ENCODE measurements at regions not wholly inside any gene's neighbourhood (a gene's known extent, or its start where the extent isn't known, plus 50 kb on each side); places are given as distances from the start of the nearest gene placed in this dataset.

GRCh38 chr2:36178384-36178783, 177.2 kb upstream of the CRIM1 start:
- no peak overlapping the region for H3K4me3 ChIP-seq (replicated peaks; ENCODE audit: low read depth, low read length)
- DNase-seq (ENCODE audit: low read depth): no peak
- TF ChIP-seq, protein P1, sequence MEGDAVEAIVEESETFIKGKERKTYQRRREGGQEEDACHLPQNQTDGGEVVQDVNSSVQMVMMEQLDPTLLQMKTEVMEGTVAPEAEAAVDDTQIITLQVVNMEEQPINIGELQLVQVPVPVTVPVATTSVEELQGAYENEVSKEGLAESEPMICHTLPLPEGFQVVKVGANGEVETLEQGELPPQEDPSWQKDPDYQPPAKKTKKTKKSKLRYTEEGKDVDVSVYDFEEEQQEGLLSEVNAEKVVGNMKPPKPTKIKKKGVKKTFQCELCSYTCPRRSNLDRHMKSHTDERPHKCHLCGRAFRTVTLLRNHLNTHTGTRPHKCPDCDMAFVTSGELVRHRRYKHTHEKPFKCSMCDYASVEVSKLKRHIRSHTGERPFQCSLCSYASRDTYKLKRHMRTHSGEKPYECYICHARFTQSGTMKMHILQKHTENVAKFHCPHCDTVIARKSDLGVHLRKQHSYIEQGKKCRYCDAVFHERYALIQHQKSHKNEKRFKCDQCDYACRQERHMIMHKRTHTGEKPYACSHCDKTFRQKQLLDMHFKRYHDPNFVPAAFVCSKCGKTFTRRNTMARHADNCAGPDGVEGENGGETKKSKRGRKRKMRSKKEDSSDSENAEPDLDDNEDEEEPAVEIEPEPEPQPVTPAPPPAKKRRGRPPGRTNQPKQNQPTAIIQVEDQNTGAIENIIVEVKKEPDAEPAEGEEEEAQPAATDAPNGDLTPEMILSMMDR (IDR thresholded peaks at IDR 0.05; ENCODE audit: low read length, missing control alignments): no peak

DNA sequence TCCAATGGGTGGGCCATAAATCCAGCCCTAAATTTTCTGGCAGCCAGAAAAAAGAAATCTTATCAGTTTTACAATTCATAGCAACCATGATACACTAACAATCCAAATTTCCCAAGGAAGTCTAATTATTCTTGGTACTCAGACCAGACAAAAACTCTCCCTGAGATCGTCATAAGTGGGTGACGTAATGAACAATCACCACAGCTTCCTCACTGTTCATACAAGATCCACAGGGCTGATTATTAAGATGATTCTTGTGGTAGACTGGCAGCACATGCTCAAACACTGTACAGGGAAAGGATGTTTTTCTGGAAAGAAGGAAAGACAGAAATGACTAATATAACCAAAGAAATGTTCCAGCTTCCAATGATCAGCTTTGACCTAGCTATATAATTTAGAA, 178.3 kb upstream of the CRIM1 start:
- no peak for DNase-seq (ENCODE audit: low read depth)
- H3K4me3 ChIP-seq (replicated peaks; ENCODE audit: low read depth, low read length): no peak overlapping the region
- TF ChIP-seq, protein P1 (IDR thresholded peaks at IDR 0.05; ENCODE audit: low read length, missing control alignments): no peak

DNA sequence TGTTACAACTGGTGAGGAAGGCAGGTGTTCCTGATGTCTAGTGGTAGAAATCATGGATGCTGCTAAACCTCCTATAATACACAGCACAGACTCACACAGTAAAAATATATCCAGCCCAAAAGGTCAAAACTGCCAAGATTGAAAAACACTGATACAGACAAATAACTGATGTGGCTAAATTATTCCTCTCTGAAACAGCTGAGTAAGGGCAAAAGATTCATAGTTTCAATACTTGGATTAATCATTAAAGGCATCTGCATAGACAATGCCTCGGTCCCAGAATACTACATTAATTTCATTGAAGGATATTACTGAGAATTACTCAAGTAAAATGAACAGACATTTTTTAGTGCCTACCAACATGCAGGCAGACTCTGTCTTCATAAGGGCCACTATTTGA, 180.7 kb upstream of the CRIM1 start:
- TF ChIP-seq, protein P1 (IDR thresholded peaks at IDR 0.05; ENCODE audit: low read length, missing control alignments): no peak
- DNase-seq (ENCODE audit: low read depth): no peak
- no peak overlapping the region for H3K4me3 ChIP-seq (replicated peaks; ENCODE audit: low read depth, low read length)

- TF ChIP-seq, protein P1 (IDR thresholded peaks at IDR 0.05; ENCODE audit: low read length, missing control alignments): no peak
- DNase-seq (ENCODE audit: low read depth): no peak
- H3K4me3 ChIP-seq (replicated peaks; ENCODE audit: low read depth, low read length): no peak overlapping the region
Observed at GRCh38 chr2:36173760-36174404, 181.7 kb upstream of the CRIM1 start.

DNA sequence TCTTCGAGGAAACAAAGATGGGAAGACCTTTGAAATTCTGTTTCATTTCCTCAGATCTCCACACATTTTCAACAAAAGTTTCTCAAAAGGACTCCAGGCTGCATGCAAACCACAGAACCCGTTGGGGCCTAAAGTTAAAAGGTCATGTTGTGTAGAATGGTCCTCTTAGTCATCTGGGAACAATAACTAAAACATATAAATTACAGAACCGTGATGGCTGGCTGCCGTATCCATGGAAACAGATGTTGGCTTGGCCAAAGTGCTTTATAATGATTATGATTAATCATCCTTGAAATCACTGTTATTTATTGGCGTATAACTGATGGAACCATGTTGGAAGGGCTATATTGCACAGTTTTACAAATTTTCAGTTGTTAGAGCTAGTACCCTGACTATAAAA, 182.8 kb upstream of the CRIM1 start:
- TF ChIP-seq, protein P1 (IDR thresholded peaks at IDR 0.05; ENCODE audit: low read length, missing control alignments): no peak
- no peak for DNase-seq (ENCODE audit: low read depth)
- H3K4me3 ChIP-seq (replicated peaks; ENCODE audit: low read depth, low read length): no peak overlapping the region

- TF ChIP-seq, protein P1 (IDR thresholded peaks at IDR 0.05; ENCODE audit: low read length, missing control alignments): no peak
- H3K4me3 ChIP-seq (replicated peaks; ENCODE audit: low read depth, low read length): no peak overlapping the region
- no peak for DNase-seq (ENCODE audit: low read depth)
Observed at GRCh38 chr2:36170805-36171204, 184.8 kb upstream of the CRIM1 start.

DNA sequence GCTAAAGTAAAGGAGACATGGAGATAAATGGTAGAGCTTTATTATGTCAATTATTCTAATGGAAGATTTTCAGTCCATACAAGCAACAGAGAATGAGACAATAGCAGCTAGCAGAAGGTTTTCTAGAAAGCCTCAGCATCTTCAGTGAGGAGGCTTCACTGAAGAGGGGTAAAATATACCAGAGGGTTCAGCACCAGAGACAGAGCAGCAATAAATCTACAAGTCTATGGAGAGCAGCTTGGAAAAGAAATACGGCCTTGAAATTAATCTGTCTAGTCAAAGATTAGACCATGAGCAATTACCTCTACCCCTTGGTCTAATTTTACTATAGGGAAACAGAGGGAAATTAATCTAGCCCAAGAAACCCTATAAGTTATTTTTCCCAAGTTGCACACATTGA, 185.7 kb upstream of the CRIM1 start:
- DNase-seq (ENCODE audit: low read depth): no peak
- TF ChIP-seq, protein P1 (IDR thresholded peaks at IDR 0.05; ENCODE audit: low read length, missing control alignments): no peak
- H3K4me3 ChIP-seq (replicated peaks; ENCODE audit: low read depth, low read length): no peak overlapping the region
